Brain microvascular endothelial cell (primary cell): ENCODE measurements at regions not wholly inside any gene's neighbourhood (a gene's known extent, or its start where the extent isn't known, plus 50 kb on each side); places are given as distances from the start of the nearest gene placed in this dataset.

Experiments used
- DNase-seq: peaks from one replicate; pipeline ENCODE4 v3.0.0-alpha.2; 2020
- H3K27ac ChIP-seq: fragments of 250-450 bp; sonication (Bioruptor Pico); 2 replicates; pipeline ENCODE4 v1.5.1; 2020; ENCODE audit warnings: mild to moderate bottlenecking, moderate library complexity
- H3K27me3 ChIP-seq: fragments of 250-450 bp; sonication (Bioruptor Pico); replicated peaks from 2 replicates; pipeline ENCODE4 v1.5.1; 2020; ENCODE audit warnings: mild to moderate bottlenecking
- H3K36me3 ChIP-seq: fragments of 250-450 bp; sonication (Bioruptor Pico); replicated peaks from 2 replicates; pipeline ENCODE4 v1.5.1; 2020; ENCODE audit warnings: mild to moderate bottlenecking
- H3K4me3 ChIP-seq: 2 replicates; pipeline ENCODE4 v1.5.1; 2011; ENCODE audit warnings: low read depth, mild to moderate bottlenecking, control low read depth, low read length, moderate library complexity
- CTCF ChIP-seq: IDR thresholded peaks from 2 replicates; pipeline ENCODE4 v1.5.1; 2011; ENCODE audit warnings: low read depth, mild to moderate bottlenecking, moderate library complexity, low read length, control low read depth, inconsistent platforms; ENCODE audit errors: missing control alignments
- in situ Hi-C: cut with HindIII; loops from 2 replicates; pipeline ENCODE4 v1.10.0; 2017; ENCODE audit warnings: low sequenced_read_pairs, low pct_ligation_motif_present

GRCh38 chr14:55867719-55868118 is 250.5 kb upstream of the PELI2 start:
- Histone ChIP-seq H3K27ac (no peak overlapping the region), H3K36me3 (no peaks in the 10 kb centered on the region), H3K27me3 (no peaks in the 10 kb centered on the region), H3K4me3 (no peak overlapping the region)
- no peak for TF ChIP-seq CTCF
- in situ Hi-C loops, result no loop called here
- DNase-seq, result no peak

DNA sequence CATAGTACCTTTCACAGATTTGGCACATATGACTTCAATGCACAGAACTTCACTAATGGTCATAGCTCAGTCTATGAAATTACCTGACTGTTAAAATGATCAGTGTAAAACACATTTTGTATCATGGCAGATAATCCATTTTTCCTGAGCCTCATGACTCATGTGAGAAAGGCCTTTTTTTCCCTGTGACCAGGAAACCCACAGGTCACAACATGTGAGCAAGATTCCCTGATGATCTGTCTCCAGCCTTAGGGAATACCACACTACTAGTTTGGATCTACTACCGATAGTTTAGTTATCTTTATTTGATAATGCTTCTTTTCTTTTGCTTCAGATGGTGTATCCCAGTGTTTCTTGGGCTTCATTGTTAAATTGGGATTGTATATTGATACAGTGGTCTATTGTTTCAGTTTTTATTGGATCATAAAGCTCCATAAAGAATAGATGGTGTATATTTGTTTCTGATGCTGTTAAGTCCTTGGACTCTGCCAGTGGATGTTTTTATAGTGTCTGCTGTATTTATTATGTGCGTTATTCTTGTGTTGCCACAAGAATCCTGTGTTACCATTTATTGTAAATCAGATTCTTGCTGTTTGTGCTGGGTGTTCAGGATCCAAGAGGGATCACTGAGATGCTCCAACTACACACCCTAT is 248.7 kb upstream of the PELI2 start:
- in situ Hi-C loops, result no loop called here
- no peaks in the 10 kb centered on the region for H3K27me3 ChIP-seq
- TF ChIP-seq CTCF, result no peak
- no peak overlapping the region for H3K27ac ChIP-seq
- no peak overlapping the region for H3K4me3 ChIP-seq
- no peak for DNase-seq
- no peaks in the 10 kb centered on the region for H3K36me3 ChIP-seq

DNA sequence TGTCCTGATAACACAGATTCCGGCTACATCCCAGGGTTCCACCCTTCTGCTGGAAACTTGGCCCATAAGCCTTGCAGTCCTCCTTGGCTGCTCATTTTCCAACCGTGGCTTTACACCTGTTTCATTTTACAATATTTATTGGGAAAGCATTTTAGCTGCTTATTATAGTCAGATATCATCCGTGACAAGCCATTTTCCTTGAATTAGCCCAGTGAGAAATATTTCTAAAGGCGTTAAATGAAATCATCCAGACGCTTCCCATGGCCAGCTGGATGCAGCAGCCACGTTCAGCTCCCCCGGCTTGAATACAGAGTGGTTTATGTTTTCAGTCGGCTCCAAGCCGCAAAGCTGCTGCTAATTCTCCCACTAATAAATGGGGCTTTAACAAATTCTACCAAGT is 245.0 kb upstream of the PELI2 start:
- DNase-seq, result no peak
- Histone ChIP-seq H3K36me3 (no peaks in the 10 kb centered on the region), H3K27me3 (no peaks in the 10 kb centered on the region), H3K4me3 (no peak overlapping the region), H3K27ac (no peak overlapping the region)
- in situ Hi-C loops, result no loop called here
- TF ChIP-seq CTCF, result no peak

GRCh38 chr14:55874785-55875184 is 243.4 kb upstream of the PELI2 start:
- no peak for TF ChIP-seq CTCF
- Histone ChIP-seq H3K36me3 (no peaks in the 10 kb centered on the region), H3K4me3 (no peak overlapping the region), H3K27me3 (no peaks in the 10 kb centered on the region), H3K27ac (no peak overlapping the region)
- no peak for DNase-seq
- in situ Hi-C loops, result no loop called here

DNA sequence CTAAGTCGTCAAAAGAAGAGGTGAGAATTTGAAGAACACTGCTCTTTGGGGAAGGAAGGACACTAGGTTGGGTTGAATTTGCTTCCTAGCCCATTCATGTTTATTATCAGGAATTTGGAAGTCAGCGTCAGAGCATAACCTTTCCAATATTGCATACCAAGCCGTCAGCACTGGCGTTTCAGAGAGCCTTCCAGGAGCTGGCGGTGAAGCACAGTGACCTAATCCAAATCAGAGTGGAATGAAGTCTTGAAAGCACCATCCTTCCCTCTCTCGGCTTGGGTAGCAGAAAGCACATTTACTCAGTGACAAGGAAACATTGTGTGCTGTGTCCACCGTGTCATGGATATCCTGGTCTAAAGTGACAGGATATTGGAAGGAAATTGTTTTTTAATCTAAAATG is 240.3 kb upstream of the PELI2 start:
- no peaks in the 10 kb centered on the region for H3K27me3 ChIP-seq
- H3K27ac ChIP-seq, result no peak overlapping the region
- no peak for DNase-seq
- TF ChIP-seq CTCF, result no peak
- H3K36me3 ChIP-seq, result no peaks in the 10 kb centered on the region
- no peak overlapping the region for H3K4me3 ChIP-seq
- in situ Hi-C loops, result no loop called here
